Lower leg skin (tissue), 4 donors: ENCODE measurements at regions not wholly inside any gene's neighbourhood (a gene's known extent, or its start where the extent isn't known, plus 50 kb on each side); places are given as distances from the start of the nearest gene placed in this dataset.

Experiments used
- DNase-seq, 2 donors: peaks; one replicate each; pipeline ENCODE4 v3.0.0-alpha.2; 2019; ENCODE audit warnings: low spot score in 2 of 2
- H3K4me3 ChIP-seq: fragments of 200-600 bp; sonication (generic); 2 replicates; pipeline ENCODE4 v1.5.1; 2017; ENCODE audit warnings: mild to moderate bottlenecking, low read depth; ENCODE audit not compliant: poor library complexity, severe bottlenecking
- CTCF ChIP-seq, 3 donors: fragments of 450-650 bp; IDR thresholded peaks; one replicate each; pipeline ENCODE4 v1.5.1; 2016; ENCODE audit warnings: antibody characterized with exemption in 3 of 3, mild to moderate bottlenecking in 3 of 3, moderate library complexity in 2 of 3
- POLR2A ChIP-seq, 2 donors: fragments of 450-650 bp; IDR thresholded peaks; one replicate each; pipeline ENCODE4 v1.6.1; 2016 to 2017; ENCODE audit warnings: antibody characterized with exemption in 2 of 2, mild to moderate bottlenecking in 1 of 2, moderate library complexity in 1 of 2
- WGBS, 2 donors: methylation state at CpG; one replicate each; pipeline ENCODE4 v1.1.5; 2018; 5-methylcytosine and 5-hydroxymethylcytosine counted together
- intact Hi-C: fragments of 100-400 bp; cut with DNase I; formaldehyde crosslinking; loops from one replicate; pipeline ENCODE4 v1.15.0; 2023; ENCODE audit warnings: low total_unique reads

- TF ChIP-seq CTCF (IDR thresholded peaks at IDR 0.05) (no peak), POLR2A (IDR thresholded peaks at IDR 0.05) (no peak)
- intact Hi-C loops: no loop called here
- DNase-seq: no peak
- WGBS, 2 donors: 48 to 66% methylated on average over 4 of the region's 4 CpGs
- H3K4me3 ChIP-seq: no peak overlapping the region
These were observed 332.5 kb upstream of the ZFP42 start for GRCh38 chr4:187663076-187663475.

DNA sequence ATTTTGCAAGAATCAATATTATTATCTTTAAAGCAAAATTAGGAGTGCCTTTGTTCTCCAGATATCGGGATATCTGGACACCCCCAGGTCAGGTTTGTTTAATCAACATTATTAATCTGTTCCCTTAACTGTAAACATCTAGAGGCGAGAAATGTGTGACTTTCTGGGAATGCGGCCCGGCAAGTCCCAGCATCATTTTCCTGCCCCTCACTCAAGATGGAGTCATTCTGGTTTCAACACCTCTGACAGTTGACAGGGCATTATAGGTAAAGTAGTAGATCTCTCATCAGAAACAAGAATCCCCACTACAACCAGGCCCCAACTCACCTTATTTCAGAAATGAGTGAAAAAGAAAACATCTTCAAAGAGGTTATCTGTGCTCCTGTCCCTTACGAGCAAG, 331.6 kb upstream of the ZFP42 start:
- TF ChIP-seq CTCF (IDR thresholded peaks at IDR 0.05) (no peak), POLR2A (IDR thresholded peaks at IDR 0.05) (no peak)
- WGBS, 2 donors: 85 to 88% methylated on average over 5 of the region's 5 CpGs
- no peak overlapping the region for H3K4me3 ChIP-seq
- DNase-seq: no peak
- intact Hi-C loops: no loop called here

DNA sequence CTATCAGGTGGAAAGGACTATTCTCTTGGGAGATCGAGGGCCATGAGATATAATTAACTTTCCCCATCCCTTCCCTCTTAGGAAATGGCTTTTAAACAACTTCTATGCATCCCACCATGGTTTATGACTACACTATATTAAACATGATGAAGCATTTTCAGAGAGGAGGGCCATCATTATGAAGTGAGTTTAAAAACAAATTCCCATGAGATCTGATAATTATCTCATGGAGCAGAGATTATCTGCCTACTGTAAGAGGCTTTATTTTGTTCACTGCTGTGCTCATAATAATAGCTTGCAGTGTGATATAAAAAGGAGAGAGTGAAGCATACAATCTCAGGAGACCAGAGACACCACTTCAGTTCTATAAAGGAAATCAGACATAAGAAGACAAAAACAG, 330.5 kb upstream of the ZFP42 start:
- DNase-seq: no peak
- H3K4me3 ChIP-seq: no peak overlapping the region
- TF ChIP-seq CTCF (IDR thresholded peaks at IDR 0.05) (no peak), POLR2A (IDR thresholded peaks at IDR 0.05) (no peak)
- WGBS, 2 donors: 60 to 77% methylated on average over 1 of the region's 1 CpG
- intact Hi-C loops: no loop called here

- intact Hi-C loops: no loop called here
- no peak for DNase-seq
- 72 to 82% methylated on average over 4 of the region's 4 CpGs for WGBS, 2 donors
- TF ChIP-seq CTCF (IDR thresholded peaks at IDR 0.05): no peak
- TF ChIP-seq POLR2A (IDR thresholded peaks at IDR 0.05): no peak
- H3K4me3 ChIP-seq: no peak overlapping the region
These were observed 329.5 kb upstream of the ZFP42 start for GRCh38 chr4:187666034-187666433.

- TF ChIP-seq POLR2A (IDR thresholded peaks at IDR 0.05) (no peak), CTCF (IDR thresholded peaks at IDR 0.05) (no peak)
- intact Hi-C loops: no loop called here
- no peak overlapping the region for H3K4me3 ChIP-seq
- 24 to 31% methylated on average over 9 of the region's 9 CpGs for WGBS, 2 donors
- DNase-seq: peak in 1 of 2 donors; percentile 32
These were observed 328.7 kb upstream of the ZFP42 start for GRCh38 chr4:187666697-187667494.
